Keratinocyte (primary cell): ENCODE measurements at regions not wholly inside any gene's neighbourhood (a gene's known extent, or its start where the extent isn't known, plus 50 kb on each side); places are given as distances from the start of the nearest gene placed in this dataset.

ENCODE experiments used
- DNase-seq: peaks from one replicate; pipeline ENCODE4 v3.0.0-alpha.2; 2011; ENCODE audit warnings: low read depth, missing footprints, low spot score
- FAIRE-seq: peaks from 2 replicates; lab custom pipeline; 2011; peaks lifted over from hg19 to GRCh38; lab: Jason Lieb, UNC
- H2AFZ ChIP-seq: 2 replicates; pipeline ENCODE4 v1.6.0; 2012; ENCODE audit warnings: low read length, control low read depth, inconsistent platforms; ENCODE audit not compliant: control insufficient read depth
- H3K27ac ChIP-seq: 2 replicates; pipeline ENCODE4 v1.5.1; 2011; ENCODE audit warnings: low read length; ENCODE audit not compliant: control insufficient read depth, insufficient read depth
- H3K27me3 ChIP-seq: 3 replicates; pipeline ENCODE4 v1.6.0; 2011; ENCODE audit warnings: low read length; ENCODE audit not compliant: control insufficient read depth, insufficient read depth; ENCODE audit errors: extremely low read depth
- H3K36me3 ChIP-seq, 2 experiments: 2 replicates in 1 of 2; 3 replicates in 1 of 2; pipeline ENCODE4 v1.5.1; 2011; ENCODE audit warnings: low read length in 2 of 2, mild to moderate bottlenecking in 1 of 2; ENCODE audit not compliant: control insufficient read depth in 2 of 2, insufficient read depth in 2 of 2; ENCODE audit errors: extremely low read depth in 1 of 2
- H3K4me1 ChIP-seq: 3 replicates; pipeline ENCODE4 v1.5.1; 2011; ENCODE audit warnings: low read length; ENCODE audit not compliant: control insufficient read depth, insufficient read depth; ENCODE audit errors: extremely low read depth
- H3K4me2 ChIP-seq: 3 replicates; pipeline ENCODE4 v1.6.0; 2011; ENCODE audit warnings: low read depth, low read length; ENCODE audit not compliant: control insufficient read depth, insufficient read depth; ENCODE audit errors: extremely low read depth
- H3K4me3 ChIP-seq, 3 experiments: fragments of 200-600 bp in 1 of 3; sonication (generic) in 1 of 3; 2 replicates in 2 of 3; 3 replicates in 1 of 3; pipeline ENCODE4 v1.5.1; 2011 to 2016; ENCODE audit warnings: low read length in 3 of 3, mild to moderate bottlenecking in 3 of 3, control low read depth in 2 of 3, inconsistent platforms in 1 of 3, low read depth in 1 of 3, mixed read lengths in 1 of 3, mixed run types in 1 of 3, moderate library complexity in 1 of 3; ENCODE audit not compliant: control insufficient read depth in 2 of 3, insufficient read depth in 2 of 3; ENCODE audit errors: extremely low read depth in 1 of 3
- H3K79me2 ChIP-seq: 2 replicates; pipeline ENCODE4 v1.6.0; 2012; ENCODE audit warnings: low read length; ENCODE audit not compliant: control insufficient read depth, insufficient read depth
- H3K9ac ChIP-seq: 3 replicates; pipeline ENCODE4 v1.6.0; 2011; ENCODE audit warnings: low read length; ENCODE audit not compliant: control insufficient read depth, insufficient read depth; ENCODE audit errors: extremely low read depth
- H3K9me1 ChIP-seq: 3 replicates; pipeline ENCODE4 v1.6.0; 2011; ENCODE audit warnings: low read length; ENCODE audit not compliant: control insufficient read depth, insufficient read depth; ENCODE audit errors: extremely low read depth
- H3K9me3 ChIP-seq: 2 replicates; pipeline ENCODE4 v1.5.1; 2012; ENCODE audit warnings: low read depth, low read length; ENCODE audit not compliant: control insufficient read depth
- H4K20me1 ChIP-seq: 3 replicates; pipeline ENCODE4 v1.6.0; 2011; ENCODE audit warnings: low read length; ENCODE audit not compliant: control insufficient read depth, insufficient read depth; ENCODE audit errors: extremely low read depth
- CTCF ChIP-seq, 3 experiments: IDR thresholded peaks in 1 of 3; conservative IDR thresholded peaks in 1 of 3; optimal IDR thresholded peaks in 1 of 3; 2 replicates in 2 of 3; 3 replicates in 1 of 3; pipeline versions ENCODE3 to v1.5.1; 2011; ENCODE audit warnings: low read length in 3 of 3, mild to moderate bottlenecking in 3 of 3, moderate library complexity in 2 of 3, control low read depth in 1 of 3, inconsistent platforms in 1 of 3; ENCODE audit not compliant: insufficient read depth in 2 of 3; ENCODE audit errors: extremely low read depth in 1 of 3
- EZH2 ChIP-seq: IDR thresholded peaks from one replicate; pipeline ENCODE4 v1.6.1; 2012; ENCODE audit warnings: inconsistent platforms, mild to moderate bottlenecking, low read length, moderate library complexity
- dilution Hi-C: fragments of 300-500 bp; cut with MboI; formaldehyde crosslinking; loops from one replicate; pipeline ENCODE4 v1.7.0; 2020; ENCODE audit warnings: low sequenced_read_pairs; ENCODE audit not compliant: extremely low pct_ligation_motif_present

- no peaks in the 10 kb centered on the region for H3K36me3 ChIP-seq
- DNase-seq (no peak), FAIRE-seq (no peak)
- no peaks in the 10 kb centered on the region for H3K9me1 ChIP-seq
- H3K27ac ChIP-seq, result no peak overlapping the region
- TF ChIP-seq EZH2, result no peak
- no peak for TF ChIP-seq CTCF (optimal IDR thresholded peaks at IDR 0.05 in 1 of 3, IDR thresholded peaks at IDR 0.05 in 1 of 3, conservative IDR thresholded peaks at IDR 0.05 in 1 of 3; ENCODE audit: extremely low read depth in 1 of 3, insufficient read depth in 2 of 3, low read length in 3 of 3)
- H2AFZ ChIP-seq, result no peak overlapping the region
- no peaks in the 10 kb centered on the region for H3K27me3 ChIP-seq
- no peaks in the 10 kb centered on the region for H3K79me2 ChIP-seq
- dilution Hi-C loops, result no loop called here
- H3K4me2 ChIP-seq, result no peak overlapping the region
- H3K9ac ChIP-seq, result no peak overlapping the region
- H4K20me1 ChIP-seq, result no peaks in the 10 kb centered on the region
- no peak overlapping the region for H3K4me3 ChIP-seq
- H3K4me1 ChIP-seq, result no peaks in the 10 kb centered on the region
- H3K9me3 ChIP-seq, result no peaks in the 10 kb centered on the region
Observed at GRCh38 chr17:69995476-69995875, 79.5 kb upstream of the KCNJ16 start.

- Histone ChIP-seq H3K4me2 (no peak overlapping the region), H3K36me3 (no peaks in the 10 kb centered on the region), H4K20me1 (no peaks in the 10 kb centered on the region), H3K9me3 (no peaks in the 10 kb centered on the region), H3K79me2 (no peaks in the 10 kb centered on the region), H3K27me3 (no peaks in the 10 kb centered on the region), H3K4me1 (no peaks in the 10 kb centered on the region), H3K27ac (no peak overlapping the region), H3K9ac (no peak overlapping the region), H2AFZ (no peak overlapping the region), H3K9me1 (no peaks in the 10 kb centered on the region), H3K4me3 (no peak overlapping the region)
- FAIRE-seq, result no peak
- no peak for DNase-seq
- TF ChIP-seq EZH2, result no peak
- TF ChIP-seq CTCF (optimal IDR thresholded peaks at IDR 0.05 in 1 of 3, IDR thresholded peaks at IDR 0.05 in 1 of 3, conservative IDR thresholded peaks at IDR 0.05 in 1 of 3; ENCODE audit: extremely low read depth in 1 of 3, insufficient read depth in 2 of 3, low read length in 3 of 3), result no peak
- dilution Hi-C loops, result no loop called here
Observed at GRCh38 chr17:69997332-69997731, 77.7 kb upstream of the KCNJ16 start.
